ENCODE measurements at regions not wholly inside any gene's neighbourhood (a gene's known extent, or its start where the extent isn't known, plus 50 kb on each side); places are given as distances from the start of the nearest gene placed in this dataset.

GRCh38 chrX:13258725-13259124 lies 61.1 kb downstream of the ATXN3L start:
- H3K4me1 ChIP-seq (ENCODE audit: insufficient read depth, low read length, poor library complexity, severe bottlenecking): peaks cover 25% of the 10 kb centered on the region
- no peaks in the 10 kb centered on the region for H4K20me1 ChIP-seq (ENCODE audit: insufficient read depth, low read length, poor library complexity, severe bottlenecking)
- H3K36me3 ChIP-seq (ENCODE audit: insufficient read depth, low read length): no peaks in the 10 kb centered on the region
- no peaks in the 10 kb centered on the region for H3K27me3 ChIP-seq (ENCODE audit: insufficient read depth, low read length, poor library complexity, severe bottlenecking)
- no peak overlapping the region for H3K4me3 ChIP-seq (ENCODE audit: low read length, poor library complexity, severe bottlenecking)
- no peak overlapping the region for H2AFZ ChIP-seq (ENCODE audit: low read length)
- H3K4me2 ChIP-seq (ENCODE audit: low read depth, low read length, poor library complexity, severe bottlenecking): no peak overlapping the region
- no peak overlapping the region for H3K9ac ChIP-seq (ENCODE audit: low read depth, low read length, poor library complexity, severe bottlenecking)
- H3F3A ChIP-seq (ENCODE audit: low read depth): no peaks in the 10 kb centered on the region
- TF ChIP-seq EZH2phosphoT487 (IDR thresholded peaks at IDR 0.05; ENCODE audit: borderline replicate concordance): no peak
- TF ChIP-seq, protein P1, sequence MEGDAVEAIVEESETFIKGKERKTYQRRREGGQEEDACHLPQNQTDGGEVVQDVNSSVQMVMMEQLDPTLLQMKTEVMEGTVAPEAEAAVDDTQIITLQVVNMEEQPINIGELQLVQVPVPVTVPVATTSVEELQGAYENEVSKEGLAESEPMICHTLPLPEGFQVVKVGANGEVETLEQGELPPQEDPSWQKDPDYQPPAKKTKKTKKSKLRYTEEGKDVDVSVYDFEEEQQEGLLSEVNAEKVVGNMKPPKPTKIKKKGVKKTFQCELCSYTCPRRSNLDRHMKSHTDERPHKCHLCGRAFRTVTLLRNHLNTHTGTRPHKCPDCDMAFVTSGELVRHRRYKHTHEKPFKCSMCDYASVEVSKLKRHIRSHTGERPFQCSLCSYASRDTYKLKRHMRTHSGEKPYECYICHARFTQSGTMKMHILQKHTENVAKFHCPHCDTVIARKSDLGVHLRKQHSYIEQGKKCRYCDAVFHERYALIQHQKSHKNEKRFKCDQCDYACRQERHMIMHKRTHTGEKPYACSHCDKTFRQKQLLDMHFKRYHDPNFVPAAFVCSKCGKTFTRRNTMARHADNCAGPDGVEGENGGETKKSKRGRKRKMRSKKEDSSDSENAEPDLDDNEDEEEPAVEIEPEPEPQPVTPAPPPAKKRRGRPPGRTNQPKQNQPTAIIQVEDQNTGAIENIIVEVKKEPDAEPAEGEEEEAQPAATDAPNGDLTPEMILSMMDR (conservative IDR thresholded peaks at IDR 0.05; ENCODE audit: low read length): no peak
- no peaks in the 10 kb centered on the region for H3K9me3 ChIP-seq (ENCODE audit: insufficient read depth, low read depth, low read length)
- no peaks in the 10 kb centered on the region for H3K9me2 ChIP-seq (replicated peaks; ENCODE audit: low read depth, low read length)
- H3K79me2 ChIP-seq (ENCODE audit: insufficient read depth, low read length): no peaks in the 10 kb centered on the region

GRCh38 chrX:13258052-13258444 lies 61.8 kb downstream of the ATXN3L start:
- H3K4me3 ChIP-seq (ENCODE audit: low read length, poor library complexity, severe bottlenecking): no peak overlapping the region
- H2AFZ ChIP-seq (ENCODE audit: low read length): no peak overlapping the region
- H3K4me1 ChIP-seq (ENCODE audit: insufficient read depth, low read length, poor library complexity, severe bottlenecking): peaks cover 30% of the 10 kb centered on the region
- H3K27me3 ChIP-seq (ENCODE audit: insufficient read depth, low read length, poor library complexity, severe bottlenecking): no peaks in the 10 kb centered on the region
- H3K9me3 ChIP-seq (ENCODE audit: insufficient read depth, low read depth, low read length): no peaks in the 10 kb centered on the region
- H4K20me1 ChIP-seq (ENCODE audit: insufficient read depth, low read length, poor library complexity, severe bottlenecking): no peaks in the 10 kb centered on the region
- TF ChIP-seq, protein P1 (conservative IDR thresholded peaks at IDR 0.05; ENCODE audit: low read length): no peak
- no peak for TF ChIP-seq EZH2phosphoT487 (IDR thresholded peaks at IDR 0.05; ENCODE audit: borderline replicate concordance)
- no peak overlapping the region for H3K9ac ChIP-seq (ENCODE audit: low read depth, low read length, poor library complexity, severe bottlenecking)
- no peaks in the 10 kb centered on the region for H3K9me2 ChIP-seq (replicated peaks; ENCODE audit: low read depth, low read length)
- H3F3A ChIP-seq (ENCODE audit: low read depth): no peaks in the 10 kb centered on the region
- H3K36me3 ChIP-seq (ENCODE audit: insufficient read depth, low read length): no peaks in the 10 kb centered on the region
- no peak overlapping the region for H3K4me2 ChIP-seq (ENCODE audit: low read depth, low read length, poor library complexity, severe bottlenecking)
- no peaks in the 10 kb centered on the region for H3K79me2 ChIP-seq (ENCODE audit: insufficient read depth, low read length)

DNA sequence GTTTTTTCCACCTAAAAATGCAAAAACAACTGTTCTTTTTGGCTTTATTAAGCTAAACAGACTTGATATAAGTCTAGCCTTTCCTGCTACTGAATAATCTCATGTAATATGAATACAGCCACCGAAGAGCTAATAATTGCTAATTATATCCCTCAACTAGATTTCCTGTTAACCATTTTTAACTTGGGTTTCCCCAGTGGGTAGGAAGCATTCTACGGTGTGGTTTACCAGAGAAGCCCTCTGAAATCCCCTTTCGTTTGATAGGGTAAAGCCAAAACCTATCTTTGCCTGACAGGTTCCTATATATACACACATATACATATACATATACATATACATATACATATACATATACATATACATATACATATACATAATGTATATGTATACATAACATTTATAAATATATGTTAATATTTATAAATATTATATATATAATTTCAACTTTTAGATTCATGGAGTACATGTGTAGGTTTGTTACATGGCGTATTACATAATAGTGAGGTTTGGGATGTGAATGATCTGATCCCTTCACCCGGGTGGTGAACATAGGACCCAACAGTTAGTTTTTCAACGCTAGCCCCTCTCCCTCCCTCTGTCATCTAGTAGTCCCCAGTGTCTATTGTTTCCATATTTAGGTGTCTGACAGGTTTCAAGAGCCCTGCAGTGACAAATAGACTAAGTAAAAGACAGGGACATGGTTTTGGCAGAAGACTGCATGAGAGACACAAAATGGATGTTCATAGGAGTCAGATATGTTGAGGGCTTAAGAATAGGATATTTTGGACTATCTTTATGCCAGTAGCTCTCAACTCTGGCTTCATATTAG lies 62.4 kb downstream of the ATXN3L start:
- Histone ChIP-seq H3K9me2 (replicated peaks; ENCODE audit: low read depth, low read length) (no peaks in the 10 kb centered on the region), H2AFZ (ENCODE audit: low read length) (no peak overlapping the region), H3K4me2 (ENCODE audit: low read depth, low read length, poor library complexity, severe bottlenecking) (peak overlapping the region; percentile 46), H3K79me2 (ENCODE audit: insufficient read depth, low read length) (no peaks in the 10 kb centered on the region), H3K36me3 (ENCODE audit: insufficient read depth, low read length) (no peaks in the 10 kb centered on the region), H4K20me1 (ENCODE audit: insufficient read depth, low read length, poor library complexity, severe bottlenecking) (no peaks in the 10 kb centered on the region), H3F3A (ENCODE audit: low read depth) (no peaks in the 10 kb centered on the region), H3K9me3 (ENCODE audit: insufficient read depth, low read depth, low read length) (no peaks in the 10 kb centered on the region), H3K27me3 (ENCODE audit: insufficient read depth, low read length, poor library complexity, severe bottlenecking) (no peaks in the 10 kb centered on the region), H3K4me3 (ENCODE audit: low read length, poor library complexity, severe bottlenecking) (no peak overlapping the region), H3K9ac (ENCODE audit: low read depth, low read length, poor library complexity, severe bottlenecking) (no peak overlapping the region), H3K4me1 (ENCODE audit: insufficient read depth, low read length, poor library complexity, severe bottlenecking) (peaks cover 30% of the 10 kb centered on the region)
- TF ChIP-seq, protein P1 (conservative IDR thresholded peaks at IDR 0.05; ENCODE audit: low read length): no peak
- TF ChIP-seq EZH2phosphoT487 (IDR thresholded peaks at IDR 0.05; ENCODE audit: borderline replicate concordance): no peak

All from Loucy (cell line).